GM19035 (cell line): ENCODE measurements at regions not wholly inside any gene's neighbourhood (a gene's known extent, or its start where the extent isn't known, plus 50 kb on each side); places are given as distances from the start of the nearest gene placed in this dataset.

Source experiments
- ATAC-seq: cut with Tn5 transposase; IDR thresholded peaks from one replicate; pipeline ENCODE4 v1.9.1; 2021; ENCODE audit not compliant: unreplicated experiment

- no peak for ATAC-seq
Observed at GRCh38 chr21:35245879-35246278, 196.8 kb upstream of the RUNX1 start.

GRCh38 chr21:35244514-35244913 is 195.4 kb upstream of the RUNX1 start:
- no peak for ATAC-seq

- no peak for ATAC-seq
Observed at GRCh38 chr21:35243171-35243570, 194.1 kb upstream of the RUNX1 start.

GRCh38 chr21:35239811-35240219 is 190.7 kb upstream of the RUNX1 start:
- ATAC-seq, result no peak

GRCh38 chr21:35238119-35238518 is 189.0 kb upstream of the RUNX1 start:
- ATAC-seq, result no peak

- ATAC-seq, result no peak
Observed at GRCh38 chr21:35237287-35237686, 188.2 kb upstream of the RUNX1 start.

- ATAC-seq, result no peak
Observed at GRCh38 chr21:35236090-35236489, 187.0 kb upstream of the RUNX1 start.

- no peak for ATAC-seq
Observed at GRCh38 chr21:35234725-35235124, 185.6 kb upstream of the RUNX1 start.

- no peak for ATAC-seq
Observed at GRCh38 chr21:35233756-35234155, 184.7 kb upstream of the RUNX1 start.

- no peak for ATAC-seq
Observed at GRCh38 chr21:35232545-35233176, 183.6 kb upstream of the RUNX1 start.

- no peak for ATAC-seq
Observed at GRCh38 chr21:35231090-35231489, 182.0 kb upstream of the RUNX1 start.

- no peak for ATAC-seq
Observed at GRCh38 chr21:35229290-35229689, 180.2 kb upstream of the RUNX1 start.

GRCh38 chr21:35227786-35228185 is 178.7 kb upstream of the RUNX1 start:
- ATAC-seq, result peak; percentile 25

GRCh38 chr21:35226968-35227744 is 178.1 kb upstream of the RUNX1 start:
- ATAC-seq, result peak; percentile 67

GRCh38 chr21:35226328-35226727 is 177.2 kb upstream of the RUNX1 start:
- no peak for ATAC-seq

- no peak for ATAC-seq
Observed at GRCh38 chr21:35225573-35225972, 176.5 kb upstream of the RUNX1 start.

GRCh38 chr21:35223480-35224156 is 174.5 kb upstream of the RUNX1 start:
- no peak for ATAC-seq

GRCh38 chr21:35222541-35222941 is 173.4 kb upstream of the RUNX1 start:
- no peak for ATAC-seq

- no peak for ATAC-seq
Observed at GRCh38 chr21:35222021-35222420, 172.9 kb upstream of the RUNX1 start.

- ATAC-seq, result no peak
Observed at GRCh38 chr21:35220301-35220700, 171.2 kb upstream of the RUNX1 start.

- ATAC-seq, result no peak
Observed at GRCh38 chr21:35219719-35220118, 170.6 kb upstream of the RUNX1 start.

GRCh38 chr21:35219291-35219690 is 170.2 kb upstream of the RUNX1 start:
- no peak for ATAC-seq
